ENCODE measurements at regions not wholly inside any gene's neighbourhood (a gene's known extent, or its start where the extent isn't known, plus 50 kb on each side); places are given as distances from the start of the nearest gene placed in this dataset.

DNA sequence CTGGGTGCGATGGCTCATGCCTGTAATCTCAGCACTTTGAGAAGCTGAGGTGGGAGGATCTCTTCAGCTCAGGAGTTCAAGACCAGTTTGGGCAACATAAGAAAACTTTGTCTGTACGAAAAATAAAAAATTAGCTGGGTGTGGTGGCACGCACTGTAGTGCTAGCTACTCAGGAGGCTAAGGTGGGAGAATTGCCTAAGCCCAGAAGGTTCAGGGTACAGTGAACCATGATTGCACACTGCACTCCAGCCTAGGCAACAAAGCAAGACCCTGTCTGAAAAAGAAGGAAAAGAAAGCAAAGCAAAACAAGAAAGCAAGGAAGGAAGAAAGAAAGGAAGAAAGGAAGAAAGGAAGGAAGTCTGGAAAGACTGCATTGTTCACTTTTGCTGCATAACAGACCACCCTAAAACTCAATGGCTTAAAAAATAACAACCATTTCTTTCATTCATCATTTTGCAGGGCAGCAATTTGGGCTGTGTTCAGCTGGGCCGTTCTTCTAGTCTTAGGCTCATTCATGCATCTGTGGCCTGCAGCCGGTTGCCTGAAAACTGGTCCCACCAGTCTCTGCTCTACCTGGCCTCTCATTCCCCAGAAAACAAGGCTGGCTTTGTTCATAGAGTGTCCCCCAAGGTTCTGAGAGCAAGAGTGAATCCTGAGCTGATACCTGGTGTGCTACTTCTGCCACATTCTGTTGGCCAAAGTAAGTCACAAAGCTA is 82.4 kb upstream of the MIER3 start:
- Mint-ChIP-seq H3K9me3 (no peaks in the 10 kb centered on the region), H3K27ac (no peak overlapping the region), H3K4me1 (ENCODE audit: low read depth) (no peaks in the 10 kb centered on the region), H3K4me3 (no peak overlapping the region), H3K27me3 (ENCODE audit: insufficient read depth) (peaks cover 9% of the 10 kb centered on the region), H3K36me3 (ENCODE audit: low read depth) (no peaks in the 10 kb centered on the region)
- no peak for DNase-seq
- TF ChIP-seq, protein P1, sequence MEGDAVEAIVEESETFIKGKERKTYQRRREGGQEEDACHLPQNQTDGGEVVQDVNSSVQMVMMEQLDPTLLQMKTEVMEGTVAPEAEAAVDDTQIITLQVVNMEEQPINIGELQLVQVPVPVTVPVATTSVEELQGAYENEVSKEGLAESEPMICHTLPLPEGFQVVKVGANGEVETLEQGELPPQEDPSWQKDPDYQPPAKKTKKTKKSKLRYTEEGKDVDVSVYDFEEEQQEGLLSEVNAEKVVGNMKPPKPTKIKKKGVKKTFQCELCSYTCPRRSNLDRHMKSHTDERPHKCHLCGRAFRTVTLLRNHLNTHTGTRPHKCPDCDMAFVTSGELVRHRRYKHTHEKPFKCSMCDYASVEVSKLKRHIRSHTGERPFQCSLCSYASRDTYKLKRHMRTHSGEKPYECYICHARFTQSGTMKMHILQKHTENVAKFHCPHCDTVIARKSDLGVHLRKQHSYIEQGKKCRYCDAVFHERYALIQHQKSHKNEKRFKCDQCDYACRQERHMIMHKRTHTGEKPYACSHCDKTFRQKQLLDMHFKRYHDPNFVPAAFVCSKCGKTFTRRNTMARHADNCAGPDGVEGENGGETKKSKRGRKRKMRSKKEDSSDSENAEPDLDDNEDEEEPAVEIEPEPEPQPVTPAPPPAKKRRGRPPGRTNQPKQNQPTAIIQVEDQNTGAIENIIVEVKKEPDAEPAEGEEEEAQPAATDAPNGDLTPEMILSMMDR (IDR thresholded peaks at IDR 0.05): no peak

DNA sequence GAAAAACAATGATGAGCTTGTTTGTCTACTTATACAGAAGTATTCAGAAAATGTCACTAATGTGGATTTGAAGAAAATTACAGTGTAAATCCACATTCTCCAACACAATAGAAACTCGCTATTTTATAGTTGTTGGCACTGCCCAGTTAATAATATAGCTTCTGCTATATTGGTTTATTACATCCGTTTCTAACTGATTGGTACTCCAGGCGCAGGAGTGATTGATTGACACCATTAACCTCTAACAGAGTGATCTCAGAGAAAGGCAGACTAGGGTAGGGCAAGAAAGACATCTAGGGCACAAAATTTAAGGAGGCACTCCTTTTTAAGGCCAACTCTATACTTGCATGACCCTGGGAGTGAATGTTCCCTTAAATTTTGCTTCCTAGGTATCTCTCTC is 84.0 kb upstream of the MIER3 start:
- Mint-ChIP-seq H3K27me3 (ENCODE audit: insufficient read depth) (peaks cover 7% of the 10 kb centered on the region), H3K9me3 (no peaks in the 10 kb centered on the region), H3K4me3 (no peak overlapping the region), H3K27ac (no peak overlapping the region), H3K4me1 (ENCODE audit: low read depth) (no peaks in the 10 kb centered on the region), H3K36me3 (ENCODE audit: low read depth) (no peaks in the 10 kb centered on the region)
- DNase-seq: no peak
- TF ChIP-seq, protein P1 (IDR thresholded peaks at IDR 0.05): no peak

DNA sequence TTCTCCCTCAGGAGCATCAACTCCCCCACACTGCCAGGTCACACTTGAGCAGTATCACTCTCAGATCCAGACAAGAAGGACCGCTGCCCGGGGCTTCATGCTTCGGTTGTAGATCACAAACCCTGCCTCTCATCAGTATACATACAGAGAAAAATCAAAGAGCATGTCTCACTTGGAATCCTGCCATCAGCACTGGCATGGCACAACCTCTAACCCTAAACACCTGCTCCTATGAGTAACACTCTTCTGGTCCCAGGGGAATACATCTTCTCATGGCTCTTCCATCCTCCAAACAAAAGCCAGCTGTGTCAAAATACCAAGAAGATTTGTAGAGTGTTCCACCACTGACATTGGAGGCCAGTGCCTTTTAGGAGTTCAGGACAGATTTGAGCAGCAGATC is 84.8 kb upstream of the MIER3 start:
- Mint-ChIP-seq H3K4me1 (ENCODE audit: low read depth) (no peaks in the 10 kb centered on the region), H3K36me3 (ENCODE audit: low read depth) (no peaks in the 10 kb centered on the region), H3K27me3 (ENCODE audit: insufficient read depth) (peaks cover 7% of the 10 kb centered on the region), H3K27ac (no peak overlapping the region), H3K4me3 (no peak overlapping the region), H3K9me3 (no peaks in the 10 kb centered on the region)
- DNase-seq: no peak
- TF ChIP-seq, protein P1 (IDR thresholded peaks at IDR 0.05): no peak

DNA sequence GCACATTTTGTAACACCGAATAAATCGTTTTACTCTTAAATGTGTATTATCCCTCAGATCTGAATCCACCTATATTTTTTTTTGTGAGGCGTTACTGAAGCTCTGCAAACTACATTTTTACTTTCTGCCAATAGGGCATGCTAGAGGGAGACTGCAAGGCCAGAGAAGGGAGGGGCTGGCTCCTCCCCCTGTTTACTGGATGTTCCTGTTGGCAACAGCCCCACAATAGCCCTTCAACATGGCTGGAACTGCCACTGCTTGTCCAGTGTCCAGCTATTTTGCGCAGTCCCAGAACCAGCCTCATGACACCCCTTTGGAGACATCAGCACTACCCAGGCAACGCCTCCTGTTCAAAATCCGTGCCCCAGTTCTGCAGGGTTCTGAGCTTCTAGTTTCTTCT is 85.4 kb upstream of the MIER3 start:
- TF ChIP-seq, protein P1 (IDR thresholded peaks at IDR 0.05): no peak
- no peak for DNase-seq
- Mint-ChIP-seq H3K4me1 (ENCODE audit: low read depth) (no peaks in the 10 kb centered on the region), H3K36me3 (ENCODE audit: low read depth) (no peaks in the 10 kb centered on the region), H3K27ac (no peak overlapping the region), H3K9me3 (no peaks in the 10 kb centered on the region), H3K27me3 (ENCODE audit: insufficient read depth) (peaks cover 7% of the 10 kb centered on the region), H3K4me3 (no peak overlapping the region)

DNA sequence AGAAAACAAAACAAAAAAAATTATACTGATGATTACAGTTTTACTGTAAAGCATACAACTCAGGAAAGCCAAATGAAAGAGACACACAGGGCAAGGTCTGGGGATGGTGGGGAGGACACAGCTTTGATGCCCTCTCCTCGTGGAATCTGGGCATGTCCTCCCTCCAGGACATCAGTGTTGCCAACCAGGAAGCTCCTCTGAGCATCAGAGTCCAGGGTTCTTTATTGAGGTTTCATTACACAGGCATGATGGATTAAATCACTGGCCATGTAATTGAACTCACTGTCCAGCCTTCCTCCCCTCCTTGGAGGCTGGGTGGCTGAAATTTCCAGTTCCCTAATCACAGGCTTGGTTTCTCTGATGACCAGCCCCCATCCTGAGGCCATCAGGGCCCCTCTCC is 89.6 kb upstream of the MIER3 start:
- DNase-seq: no peak

More for the DNA sequence above, 89.6 kb upstream of the MIER3 start:
- Mint-ChIP-seq H3K9me3 (no peaks in the 10 kb centered on the region), H3K4me1 (ENCODE audit: low read depth) (no peaks in the 10 kb centered on the region), H3K27ac (no peak overlapping the region), H3K36me3 (ENCODE audit: low read depth) (no peaks in the 10 kb centered on the region), H3K27me3 (ENCODE audit: insufficient read depth) (peaks cover 11% of the 10 kb centered on the region), H3K4me3 (no peak overlapping the region)
- TF ChIP-seq, protein P1 (IDR thresholded peaks at IDR 0.05): no peak
